ENCODE measurements at regions not wholly inside any gene's neighbourhood (a gene's known extent, or its start where the extent isn't known, plus 50 kb on each side); places are given as distances from the start of the nearest gene placed in this dataset.

- Mint-ChIP-seq H3K27me3 (peaks cover 2 to 4% of the 10 kb centered on the region in 2 donors), H3K4me1 (no peaks in the 10 kb centered on the region), H3K4me3 (no peak overlapping the region), H3K27ac (no peak overlapping the region), H3K36me3 (peaks cover 0 to 7% (median 0%) of the 10 kb centered on the region in 3 donors), H3K9me3 (no peaks in the 10 kb centered on the region)
- POLR2A ChIA-PET, result no interaction called here
- no peaks in the 10 kb centered on the region for H3K36me3 ChIP-seq (ENCODE audit: insufficient read depth, low read length)
- H3K4me1 ChIP-seq (ENCODE audit: insufficient read depth, low read length), result no peaks in the 10 kb centered on the region
- DNase-seq, result no peak
- H3K4me3 ChIP-seq (ENCODE audit: low read length), result no peak overlapping the region
- no peak overlapping the region for H3K27ac ChIP-seq (ENCODE audit: low read depth, low read length)
- CTCF ChIA-PET, result interaction anchor here (1.8 kb wide), 1 partner anchor 11 kb away, joined by 4 read pairs; no protein-coding TSS in a partner anchor
- H3K27me3 ChIP-seq (ENCODE audit: insufficient read depth, low read length, poor library complexity, severe bottlenecking), result no peaks in the 10 kb centered on the region
- no peaks in the 10 kb centered on the region for H3K9me3 ChIP-seq (ENCODE audit: low read length)
These were observed 103.3 kb upstream of the HMHB1 start for GRCh38 chr5:143708672-143709071.

- H3K9me3 ChIP-seq (ENCODE audit: low read length), result no peaks in the 10 kb centered on the region
- ChIA-PET POLR2A (no interaction called here), CTCF (interaction anchor here (1.8 kb wide), 1 partner anchor 10 kb away, joined by 4 read pairs; no protein-coding TSS in a partner anchor)
- H3K36me3 ChIP-seq (ENCODE audit: insufficient read depth, low read length), result no peaks in the 10 kb centered on the region
- H3K4me3 Mint-ChIP-seq, result no peak overlapping the region
- no peak overlapping the region for H3K4me3 ChIP-seq (ENCODE audit: low read length)
- no peak for DNase-seq
- no peak overlapping the region for H3K27ac ChIP-seq (ENCODE audit: low read depth, low read length)
- H3K4me1 Mint-ChIP-seq, result no peaks in the 10 kb centered on the region
- no peaks in the 10 kb centered on the region for H3K9me3 Mint-ChIP-seq
- H3K27me3 ChIP-seq (ENCODE audit: insufficient read depth, low read length, poor library complexity, severe bottlenecking), result no peaks in the 10 kb centered on the region
- no peaks in the 10 kb centered on the region for H3K4me1 ChIP-seq (ENCODE audit: insufficient read depth, low read length)
- H3K27ac Mint-ChIP-seq, result no peak overlapping the region
- peaks cover 0 to 7% (median 0%) of the 10 kb centered on the region in 3 donors for H3K36me3 Mint-ChIP-seq
- peaks cover 2 to 4% of the 10 kb centered on the region in 2 donors for H3K27me3 Mint-ChIP-seq
These were observed 104.2 kb upstream of the HMHB1 start for GRCh38 chr5:143707806-143708205.

- POLR2A ChIA-PET, result no interaction called here
- peaks cover 2 to 4% of the 10 kb centered on the region in 2 donors for H3K27me3 Mint-ChIP-seq
- no peak for DNase-seq
- Histone ChIP-seq H3K4me1 (ENCODE audit: insufficient read depth, low read length) (no peaks in the 10 kb centered on the region), H3K9me3 (ENCODE audit: low read length) (no peaks in the 10 kb centered on the region), H3K27ac (ENCODE audit: low read depth, low read length) (no peak overlapping the region), H3K36me3 (ENCODE audit: insufficient read depth, low read length) (no peaks in the 10 kb centered on the region), H3K27me3 (ENCODE audit: insufficient read depth, low read length, poor library complexity, severe bottlenecking) (no peaks in the 10 kb centered on the region), H3K4me3 (ENCODE audit: low read length) (no peak overlapping the region)
- H3K4me1 Mint-ChIP-seq, result no peaks in the 10 kb centered on the region
- H3K4me3 Mint-ChIP-seq, result no peak overlapping the region
- peaks cover 0 to 7% (median 0%) of the 10 kb centered on the region in 3 donors for H3K36me3 Mint-ChIP-seq
- CTCF ChIA-PET, result no interaction called here
- no peaks in the 10 kb centered on the region for H3K9me3 Mint-ChIP-seq
- no peak overlapping the region for H3K27ac Mint-ChIP-seq
These were observed 106.6 kb upstream of the HMHB1 start for GRCh38 chr5:143705381-143705780.

- no peak for DNase-seq
- Mint-ChIP-seq H3K4me3 (no peak overlapping the region), H3K36me3 (peaks cover 0 to 11% (median 0%) of the 10 kb centered on the region in 3 donors), H3K27me3 (peaks cover 2 to 4% of the 10 kb centered on the region in 2 donors), H3K27ac (no peak overlapping the region), H3K4me1 (peaks cover 1 to 7% (median 3%) of the 10 kb centered on the region in 3 donors), H3K9me3 (no peaks in the 10 kb centered on the region)
- Histone ChIP-seq H3K4me1 (ENCODE audit: insufficient read depth, low read length) (no peaks in the 10 kb centered on the region), H3K27ac (ENCODE audit: low read depth, low read length) (no peak overlapping the region), H3K36me3 (ENCODE audit: insufficient read depth, low read length) (no peaks in the 10 kb centered on the region), H3K27me3 (ENCODE audit: insufficient read depth, low read length, poor library complexity, severe bottlenecking) (no peaks in the 10 kb centered on the region), H3K9me3 (ENCODE audit: low read length) (no peaks in the 10 kb centered on the region), H3K4me3 (ENCODE audit: low read length) (no peak overlapping the region)
- CTCF ChIA-PET, result no interaction called here
- POLR2A ChIA-PET, result no interaction called here
These were observed 108.3 kb upstream of the HMHB1 start for GRCh38 chr5:143703659-143704058.

- CTCF ChIA-PET, result no interaction called here
- no peaks in the 10 kb centered on the region for H3K9me3 Mint-ChIP-seq
- H3K4me3 Mint-ChIP-seq, result no peak overlapping the region
- no peaks in the 10 kb centered on the region for H3K27me3 ChIP-seq (ENCODE audit: insufficient read depth, low read length, poor library complexity, severe bottlenecking)
- H3K36me3 Mint-ChIP-seq, result peaks cover 0 to 11% (median 0%) of the 10 kb centered on the region in 3 donors
- H3K9me3 ChIP-seq (ENCODE audit: low read length), result no peaks in the 10 kb centered on the region
- H3K27me3 Mint-ChIP-seq, result peaks cover 2 to 4% of the 10 kb centered on the region in 2 donors
- H3K4me1 ChIP-seq (ENCODE audit: insufficient read depth, low read length), result no peaks in the 10 kb centered on the region
- POLR2A ChIA-PET, result no interaction called here
- no peak for DNase-seq
- no peak overlapping the region for H3K27ac Mint-ChIP-seq
- no peaks in the 10 kb centered on the region for H3K36me3 ChIP-seq (ENCODE audit: insufficient read depth, low read length)
- H3K4me3 ChIP-seq (ENCODE audit: low read length), result no peak overlapping the region
- H3K27ac ChIP-seq (ENCODE audit: low read depth, low read length), result no peak overlapping the region
- peaks cover 7 to 14% (median 10%) of the 10 kb centered on the region in 3 donors for H3K4me1 Mint-ChIP-seq
These were observed 110.5 kb upstream of the HMHB1 start for GRCh38 chr5:143701493-143701892.

GRCh38 chr5:143700994-143701393 is 111.0 kb upstream of the HMHB1 start:
- Mint-ChIP-seq H3K36me3 (peaks cover 0 to 11% (median 0%) of the 10 kb centered on the region in 3 donors), H3K27ac (no peak overlapping the region), H3K4me1 (peaks cover 7 to 14% (median 10%) of the 10 kb centered on the region in 3 donors), H3K9me3 (no peaks in the 10 kb centered on the region), H3K27me3 (peaks cover 2 to 4% of the 10 kb centered on the region in 2 donors), H3K4me3 (no peak overlapping the region)
- CTCF ChIA-PET, result interaction anchor here (0.7 kb wide), 1 partner anchor 49 kb away, joined by 5 read pairs; no protein-coding TSS in a partner anchor
- Histone ChIP-seq H3K27ac (ENCODE audit: low read depth, low read length) (no peak overlapping the region), H3K4me3 (ENCODE audit: low read length) (no peak overlapping the region), H3K36me3 (ENCODE audit: insufficient read depth, low read length) (no peaks in the 10 kb centered on the region), H3K9me3 (ENCODE audit: low read length) (no peaks in the 10 kb centered on the region), H3K4me1 (ENCODE audit: insufficient read depth, low read length) (no peaks in the 10 kb centered on the region), H3K27me3 (ENCODE audit: insufficient read depth, low read length, poor library complexity, severe bottlenecking) (no peaks in the 10 kb centered on the region)
- POLR2A ChIA-PET, result no interaction called here
- DNase-seq, result no peak

- H3K27ac ChIP-seq (ENCODE audit: low read depth, low read length), result no peak overlapping the region
- H3K27ac Mint-ChIP-seq, result peak overlapping the region in 1 of 8 donors; percentile 58
- H3K36me3 ChIP-seq (ENCODE audit: insufficient read depth, low read length), result no peaks in the 10 kb centered on the region
- no peak overlapping the region for H3K4me3 ChIP-seq (ENCODE audit: low read length)
- ChIA-PET POLR2A (no interaction called here), CTCF (no interaction called here)
- no peaks in the 10 kb centered on the region for H3K9me3 ChIP-seq (ENCODE audit: low read length)
- H3K36me3 Mint-ChIP-seq, result peaks cover 0 to 7% (median 0%) of the 10 kb centered on the region in 3 donors
- H3K4me1 Mint-ChIP-seq, result peaks cover 24 to 32% (median 28%) of the 10 kb centered on the region in 3 donors
- peaks cover under 1 to 2% of the 10 kb centered on the region in 2 donors for H3K27me3 Mint-ChIP-seq
- no peaks in the 10 kb centered on the region for H3K9me3 Mint-ChIP-seq
- peaks cover 11% of the 10 kb centered on the region for H3K4me1 ChIP-seq (ENCODE audit: insufficient read depth, low read length)
- H3K4me3 Mint-ChIP-seq, result no peak overlapping the region
- DNase-seq, result no peak
- no peaks in the 10 kb centered on the region for H3K27me3 ChIP-seq (ENCODE audit: insufficient read depth, low read length, poor library complexity, severe bottlenecking)
These were observed 112.8 kb upstream of the HMHB1 start for GRCh38 chr5:143699121-143699520.

GRCh38 chr5:143698574-143698973 is 113.4 kb upstream of the HMHB1 start:
- Mint-ChIP-seq H3K36me3 (peaks cover 0 to 3% (median 0%) of the 10 kb centered on the region in 3 donors), H3K4me1 (peaks cover 29 to 37% (median 34%) of the 10 kb centered on the region in 3 donors), H3K4me3 (no peak overlapping the region), H3K27ac (no peak overlapping the region), H3K9me3 (no peaks in the 10 kb centered on the region), H3K27me3 (no peaks in the 10 kb centered on the region)
- no peak for DNase-seq
- Histone ChIP-seq H3K27ac (ENCODE audit: low read depth, low read length) (no peak overlapping the region), H3K27me3 (ENCODE audit: insufficient read depth, low read length, poor library complexity, severe bottlenecking) (no peaks in the 10 kb centered on the region), H3K4me3 (ENCODE audit: low read length) (no peak overlapping the region), H3K9me3 (ENCODE audit: low read length) (no peaks in the 10 kb centered on the region), H3K36me3 (ENCODE audit: insufficient read depth, low read length) (no peaks in the 10 kb centered on the region), H3K4me1 (ENCODE audit: insufficient read depth, low read length) (peaks cover 15% of the 10 kb centered on the region)
- ChIA-PET POLR2A (no interaction called here), CTCF (interaction anchor here (1.4 kb wide), 1 partner anchor 10 kb away, joined by 4 read pairs; no protein-coding TSS in a partner anchor)

All from CD8-positive, alpha-beta memory T cell (primary cell).